Fibroblast of skin of left biceps (primary cell): ENCODE measurements at regions not wholly inside any gene's neighbourhood (a gene's known extent, or its start where the extent isn't known, plus 50 kb on each side); places are given as distances from the start of the nearest gene placed in this dataset.
"Not testable (repeated sequence)": the region's sequence is repeated elsewhere in the genome, so short reads cannot be mapped to it uniquely, and the experiment has no call there.

Source experiments
- DNase-seq, 2 experiments: peaks; one replicate each; pipeline ENCODE4 v3.0.0-alpha.2; 2013; ENCODE audit warnings: low read depth in 2 of 2

DNA sequence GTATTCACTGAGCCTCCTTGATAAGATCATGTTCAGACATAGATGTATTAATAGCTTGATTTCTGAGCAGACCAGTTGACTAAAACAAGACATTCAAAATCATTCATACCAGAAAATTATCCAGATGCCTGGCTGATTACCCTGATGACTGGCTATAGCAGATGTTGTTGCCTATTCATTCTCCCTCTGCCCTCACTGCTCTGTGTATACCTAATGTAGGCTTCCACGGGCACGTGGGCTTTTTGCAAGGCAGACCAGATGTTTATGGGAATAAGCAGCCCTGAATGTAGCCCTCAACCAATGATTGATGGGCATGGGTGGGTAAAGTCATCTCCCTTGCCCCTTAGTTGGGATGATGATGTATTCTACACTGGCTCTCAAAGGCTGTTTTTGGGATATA, 289.1 kb downstream of the MBD2 start:
- no peak for DNase-seq

- DNase-seq, result no peak
These were observed 304.0 kb downstream of the MBD2 start for GRCh38 chr18:53920312-53921075.

DNA sequence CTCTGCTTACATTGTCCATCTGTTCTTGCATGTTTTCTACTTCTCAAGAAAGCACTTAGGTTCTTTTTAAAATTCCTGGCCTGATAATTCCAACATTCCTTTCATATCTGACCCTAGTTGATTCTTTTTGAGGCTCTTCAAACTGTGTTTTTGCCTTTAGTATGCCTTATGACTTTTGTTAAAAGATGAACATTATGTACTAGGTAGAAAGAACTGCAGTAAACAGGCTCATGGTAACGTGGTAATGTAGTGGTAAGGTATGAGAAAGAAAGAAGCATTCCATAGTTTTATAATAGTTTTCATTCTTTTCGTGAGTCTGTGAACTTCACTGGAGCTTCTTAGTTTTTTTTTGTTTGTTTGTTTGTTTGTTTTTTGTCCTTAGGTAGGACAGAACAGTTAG, 306.4 kb downstream of the MBD2 start:
- DNase-seq, result no peak

DNA sequence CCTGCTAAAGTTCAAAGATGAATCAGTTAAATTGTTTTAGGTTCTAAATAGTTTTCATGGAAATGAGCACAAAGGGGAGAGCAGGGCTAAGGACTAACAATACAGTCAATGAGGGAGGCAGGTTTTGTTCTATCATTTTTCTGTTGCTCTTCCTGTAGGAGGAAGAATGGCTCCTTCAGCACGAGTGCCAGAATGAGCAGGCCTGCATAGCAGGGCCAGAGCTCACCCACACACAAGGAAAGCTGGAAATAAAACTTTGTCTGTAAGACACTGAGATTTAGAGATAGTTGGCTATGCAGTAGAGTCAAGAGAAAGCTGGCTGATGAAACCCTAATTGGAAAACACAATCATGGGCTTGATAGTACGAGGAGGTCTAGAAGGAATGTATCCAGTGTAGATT, 313.3 kb downstream of the MBD2 start:
- no peak for DNase-seq

DNA sequence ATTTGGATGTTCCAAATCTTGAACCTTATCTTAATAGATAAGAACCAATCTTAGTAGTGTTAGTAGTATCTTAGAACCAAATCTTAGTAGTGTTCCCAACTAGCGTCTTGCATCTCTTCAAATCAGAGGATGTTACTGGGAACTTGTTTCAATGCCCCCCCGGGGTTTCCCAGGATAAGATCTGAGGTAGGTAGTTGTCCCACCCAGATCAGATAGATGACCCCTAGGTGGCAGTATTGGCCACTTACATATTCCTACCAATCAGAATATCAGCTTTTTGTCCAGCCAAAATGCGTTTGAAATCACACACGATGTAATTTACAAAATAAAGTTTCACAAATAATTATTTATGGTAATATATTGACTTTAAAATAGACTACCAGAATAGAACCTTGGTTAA, 314.8 kb downstream of the MBD2 start:
- DNase-seq, result no peak

DNA sequence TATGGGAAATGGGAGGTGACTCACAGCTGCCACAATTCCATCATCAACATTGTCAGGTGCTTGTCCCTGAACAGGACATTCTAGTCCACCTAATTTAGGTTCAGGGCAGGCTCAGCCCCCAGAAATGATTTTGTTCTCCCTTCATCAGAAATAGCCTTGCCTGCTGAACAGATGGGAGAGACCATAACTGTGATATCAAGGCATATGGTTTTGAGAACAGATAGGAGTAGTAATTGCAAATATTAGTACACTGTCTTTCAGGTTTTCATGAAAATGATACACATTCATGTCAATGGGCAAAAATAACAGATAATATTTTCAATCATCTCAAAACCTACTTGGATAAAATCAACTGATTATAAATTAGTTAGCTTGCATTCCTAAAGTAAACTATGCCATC, 316.5 kb downstream of the MBD2 start:
- no peak for DNase-seq

DNA sequence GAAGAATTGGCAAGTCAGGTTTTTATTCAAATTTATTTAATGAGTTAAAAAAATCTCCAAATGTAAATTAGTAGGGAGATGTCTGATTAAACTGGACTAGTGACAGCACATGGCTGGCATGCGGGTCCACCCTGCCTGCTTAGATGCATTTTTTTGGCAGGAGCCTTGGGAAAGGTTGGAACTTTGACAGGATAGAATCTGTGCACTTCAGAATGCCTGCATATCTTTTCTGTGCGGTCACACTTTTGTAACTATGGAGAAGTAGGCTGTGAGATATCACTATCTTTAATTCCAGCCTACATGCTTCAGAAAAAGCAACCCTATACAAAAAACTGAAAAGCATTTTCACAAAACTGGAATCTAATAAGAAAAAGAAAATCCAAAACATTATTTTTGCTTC, 317.8 kb downstream of the MBD2 start:
- no peak for DNase-seq

- no peak for DNase-seq
These were observed 329.6 kb downstream of the MBD2 start for GRCh38 chr18:53894675-53895442.

DNA sequence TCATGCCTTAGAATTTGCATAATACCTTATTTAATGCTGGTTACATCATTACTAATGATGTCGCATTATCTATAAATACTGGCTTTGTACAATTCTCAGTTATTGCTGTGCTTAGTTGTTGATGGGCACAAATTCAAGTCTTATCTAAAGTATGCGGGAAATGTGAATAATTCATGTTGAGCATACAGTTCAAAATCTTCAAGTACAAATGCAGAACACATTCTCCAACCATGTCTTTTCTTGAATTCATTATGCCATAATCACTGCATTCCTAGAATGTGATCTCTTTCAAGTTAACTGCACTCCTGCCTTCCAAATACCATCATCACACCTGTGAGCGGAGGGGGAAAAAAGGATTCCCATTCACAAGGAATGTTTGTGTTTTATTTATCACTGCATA, 337.0 kb downstream of the MBD2 start:
- DNase-seq, result no peak

DNA sequence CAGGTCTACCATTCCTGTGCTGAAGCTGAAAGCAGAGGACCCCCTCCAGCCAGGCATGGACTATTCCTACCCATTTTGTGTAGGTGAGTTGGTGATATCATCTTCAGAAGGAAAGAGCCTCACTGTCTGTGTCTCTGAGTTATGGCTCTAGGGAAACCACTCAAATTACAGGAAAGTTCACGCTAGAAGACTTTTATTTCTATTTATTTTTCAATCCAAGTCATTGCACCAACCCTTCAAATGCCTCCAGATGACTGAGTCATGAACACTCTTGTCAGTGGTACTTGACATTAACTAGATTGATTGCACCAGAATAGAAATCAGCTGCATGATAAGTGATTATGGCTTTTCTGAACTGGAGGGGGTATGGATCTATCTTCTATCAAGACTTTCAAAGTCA, 338.4 kb downstream of the MBD2 start:
- no peak for DNase-seq

GRCh38 chr18:53883771-53884170, 340.7 kb downstream of the MBD2 start:
- no peak for DNase-seq

DNA sequence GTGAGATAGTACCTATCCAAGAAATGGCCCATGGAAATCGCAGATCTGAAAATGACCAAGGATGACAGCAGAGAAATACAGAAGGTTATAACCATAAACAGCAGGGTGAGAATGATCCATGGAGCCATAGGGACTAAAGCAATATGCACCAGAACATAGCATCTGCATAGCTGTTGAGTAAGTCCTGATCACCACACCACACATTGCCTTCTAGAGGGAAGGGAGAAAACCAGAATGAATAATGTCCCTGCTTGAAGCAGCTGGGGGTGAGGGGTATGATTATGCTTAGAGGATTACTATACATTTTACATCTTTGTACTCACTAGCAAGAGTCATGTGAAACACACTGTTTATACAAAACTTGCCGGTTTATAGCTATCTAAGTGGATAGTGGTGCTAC, 350.4 kb downstream of the MBD2 start:
- no peak for DNase-seq

- no peak for DNase-seq
These were observed 359.7 kb downstream of the MBD2 start for GRCh38 chr18:53864770-53865169.

- DNase-seq, result no peak
These were observed 361.5 kb downstream of the MBD2 start for GRCh38 chr18:53862921-53863320.

GRCh38 chr18:53861185-53861584, 363.3 kb downstream of the MBD2 start:
- DNase-seq, result no peak

DNA sequence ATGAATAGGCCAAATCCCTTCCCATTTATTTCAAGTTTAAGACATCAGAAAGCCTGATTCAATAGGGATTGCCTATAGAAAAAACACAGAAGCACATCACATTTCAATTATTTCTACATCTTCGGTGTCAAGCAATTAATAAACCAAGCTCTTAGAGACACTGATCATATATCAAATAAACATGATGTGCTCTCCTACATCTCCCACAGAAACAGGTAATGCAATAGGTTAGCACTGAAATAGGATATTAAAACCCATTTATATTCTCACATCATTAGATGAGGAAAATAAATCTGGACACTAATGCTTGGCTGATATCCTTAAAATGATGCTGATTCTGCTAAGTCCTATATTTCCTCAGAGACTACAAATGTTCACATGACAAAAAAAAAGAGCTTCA, 364.7 kb downstream of the MBD2 start:
- no peak for DNase-seq

GRCh38 chr18:53850902-53851301, 373.6 kb downstream of the MBD2 start:
- no peak for DNase-seq

GRCh38 chr18:53843763-53844162, 380.7 kb downstream of the MBD2 start:
- no peak for DNase-seq

- peak in 1 of 2 experiments; percentile 2 for DNase-seq
These were observed 381.2 kb downstream of the MBD2 start for GRCh38 chr18:53843113-53843760.

GRCh38 chr18:53838746-53839145, 385.7 kb downstream of the MBD2 start:
- peak in 1 of 2 experiments; percentile 2 for DNase-seq

DNA sequence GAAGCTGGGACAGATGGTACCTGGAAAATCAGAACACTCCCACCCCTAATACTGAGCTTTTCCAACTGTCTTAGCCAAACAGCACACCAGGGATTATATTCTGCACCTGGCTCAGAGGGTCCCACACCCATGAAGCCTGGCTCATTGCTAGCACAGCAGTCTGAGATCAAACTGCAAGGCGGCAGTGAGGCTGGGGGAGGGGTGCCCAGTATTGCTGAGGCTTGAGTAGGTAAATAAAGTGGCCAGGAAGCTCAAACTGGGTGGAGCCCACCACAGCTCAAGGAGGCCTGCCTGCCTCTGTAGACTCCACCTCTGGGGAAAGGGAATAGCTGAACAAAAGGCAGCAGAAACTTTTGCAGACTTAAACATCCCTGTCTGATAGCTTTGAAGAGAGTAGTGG, 403.3 kb downstream of the MBD2 start:
- not testable (repeated sequence) for DNase-seq

DNA sequence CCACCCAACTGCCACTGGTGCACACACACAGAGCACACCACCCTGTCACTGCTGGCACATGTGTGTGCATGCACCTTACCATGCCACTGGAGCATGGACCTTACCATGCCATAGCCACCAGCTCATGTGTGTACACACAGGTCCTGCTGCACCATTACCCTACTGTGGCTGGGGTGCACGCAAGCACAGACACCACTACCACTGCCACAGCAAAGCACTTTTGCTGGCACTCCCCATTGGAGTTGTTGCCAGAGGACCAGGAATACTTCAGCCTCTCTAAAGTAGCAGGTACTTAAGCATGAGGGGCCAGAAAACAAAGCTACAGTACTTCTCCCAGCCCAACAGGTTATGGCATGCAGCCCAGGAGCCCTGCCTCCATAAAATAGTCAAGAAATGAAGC, 404.8 kb downstream of the MBD2 start:
- DNase-seq, result no peak

GRCh38 chr18:53819174-53819573, 405.3 kb downstream of the MBD2 start:
- no peak for DNase-seq
